ENCODE measurements at regions not wholly inside any gene's neighbourhood (a gene's known extent, or its start where the extent isn't known, plus 50 kb on each side); places are given as distances from the start of the nearest gene placed in this dataset.
"Not testable (repeated sequence)": the region's sequence is repeated elsewhere in the genome, so short reads cannot be mapped to it uniquely, and the experiment has no call there.

DNA sequence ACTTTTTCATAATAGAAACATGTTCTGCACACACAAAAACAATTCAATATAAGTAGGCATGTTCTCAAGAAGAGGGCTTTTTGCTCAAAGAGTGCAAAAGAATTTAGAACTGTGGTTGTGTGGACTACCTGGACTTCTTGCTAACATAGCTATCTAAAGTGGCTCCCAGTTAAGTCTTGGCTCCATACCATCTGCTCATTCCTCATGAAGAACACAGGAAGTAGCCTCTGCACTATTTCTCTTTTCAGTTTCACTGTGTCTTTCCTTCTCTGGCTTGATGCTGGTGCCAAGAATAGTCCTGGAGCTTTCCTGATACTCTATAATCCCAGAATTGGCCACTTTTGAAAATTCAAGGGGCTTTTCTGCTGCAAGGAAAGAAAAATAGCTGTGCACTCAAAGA is 127.4 kb downstream of the CCER1 start:
- Histone ChIP-seq H3K27ac (ENCODE audit: low read length) (no peak overlapping the region), H3K36me3 (ENCODE audit: insufficient read depth, low read depth, low read length) (no peaks in the 10 kb centered on the region), H3K9me3 (ENCODE audit: insufficient read depth, low read depth, low read length) (no peaks in the 10 kb centered on the region), H3K4me1 (ENCODE audit: insufficient read depth, low read length) (peaks cover 3% of the 10 kb centered on the region; the same call in 1 of the 2 replicates), H3K4me3 (ENCODE audit: low read length) (no peak overlapping the region), H3K9ac (ENCODE audit: low read depth, low read length) (no peak overlapping the region), H3K27me3 (ENCODE audit: insufficient read depth, low read length) (no peaks in the 10 kb centered on the region)

DNA sequence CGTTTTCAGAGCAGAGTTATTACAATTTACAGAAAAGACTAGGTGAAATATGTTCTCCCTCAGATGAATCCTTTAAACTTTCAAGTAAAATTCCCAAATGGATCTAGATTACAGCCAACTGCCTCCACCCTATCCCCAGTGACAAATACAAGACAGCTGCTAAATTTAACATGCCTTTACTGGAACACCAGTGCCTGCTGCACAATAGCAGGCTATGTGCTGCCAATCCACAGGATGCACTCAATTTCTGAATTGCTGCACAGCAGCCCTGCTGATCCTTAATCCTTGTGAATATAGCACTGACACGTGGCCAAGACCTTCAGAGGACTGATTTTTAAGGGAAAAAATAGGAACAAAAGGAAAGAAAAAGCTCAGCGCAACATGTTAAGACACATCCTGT is 128.9 kb downstream of the CCER1 start:
- Histone ChIP-seq H3K36me3 (ENCODE audit: insufficient read depth, low read depth, low read length) (no peaks in the 10 kb centered on the region), H3K27ac (ENCODE audit: low read length) (no peak overlapping the region), H3K4me1 (ENCODE audit: insufficient read depth, low read length) (peaks cover 3% of the 10 kb centered on the region; the same call in 1 of the 2 replicates), H3K4me3 (ENCODE audit: low read length) (no peak overlapping the region), H3K9ac (ENCODE audit: low read depth, low read length) (no peak overlapping the region), H3K9me3 (ENCODE audit: insufficient read depth, low read depth, low read length) (no peaks in the 10 kb centered on the region), H3K27me3 (ENCODE audit: insufficient read depth, low read length) (no peaks in the 10 kb centered on the region)

DNA sequence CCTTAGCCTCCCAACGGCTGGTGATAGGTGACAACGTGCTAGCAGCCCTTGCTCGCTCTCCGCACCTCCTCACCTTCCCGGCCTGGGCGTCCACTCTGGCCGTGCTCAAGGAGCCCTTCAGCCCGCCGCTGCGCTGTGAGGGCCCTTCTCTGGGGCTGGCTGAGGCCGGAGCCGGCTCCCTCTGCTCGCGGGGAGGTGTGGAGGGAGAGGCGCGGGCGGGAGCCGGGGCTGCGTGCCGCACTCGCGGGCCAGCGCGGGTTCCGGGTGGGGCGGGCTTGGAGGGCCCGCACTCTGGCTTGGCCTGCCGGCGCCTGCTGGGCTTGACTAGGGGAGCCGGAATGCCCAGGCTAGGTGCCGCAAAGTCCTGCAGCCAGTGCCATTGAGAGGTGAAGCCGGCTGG is 131.1 kb downstream of the CCER1 start:
- Histone ChIP-seq H3K4me1 (ENCODE audit: insufficient read depth, low read length) (peaks cover 3% of the 10 kb centered on the region; the same call in 1 of the 2 replicates), H3K4me3 (ENCODE audit: low read length) (no peak overlapping the region), H3K27me3 (ENCODE audit: insufficient read depth, low read length) (no peaks in the 10 kb centered on the region), H3K9ac (ENCODE audit: low read depth, low read length) (no peak overlapping the region), H3K9me3 (ENCODE audit: insufficient read depth, low read depth, low read length) (no peaks in the 10 kb centered on the region), H3K36me3 (ENCODE audit: insufficient read depth, low read depth, low read length) (no peaks in the 10 kb centered on the region), H3K27ac (ENCODE audit: low read length) (no peak overlapping the region)

DNA sequence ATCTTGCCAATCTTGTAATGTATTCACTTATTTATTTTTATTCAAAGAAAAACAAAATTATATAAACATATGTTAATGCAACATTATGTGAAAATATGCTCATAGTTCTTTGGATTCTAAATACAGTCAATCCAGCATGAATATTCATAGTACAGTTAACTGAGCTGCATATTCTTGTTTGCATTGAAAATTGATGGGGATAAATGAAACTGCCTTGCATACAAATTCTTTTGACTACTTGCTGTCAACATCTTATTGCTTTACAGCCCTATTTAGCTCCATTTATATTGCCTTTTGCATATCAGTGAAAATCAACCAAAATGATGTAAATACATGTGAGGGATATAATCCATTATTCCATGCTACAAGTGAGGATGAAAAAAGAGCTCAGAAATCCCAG is 135.3 kb downstream of the CCER1 start:
- no peak overlapping the region for H3K27ac ChIP-seq (ENCODE audit: low read length)
- no peak overlapping the region for H3K9ac ChIP-seq (ENCODE audit: low read depth, low read length)
- no peak overlapping the region for H3K4me3 ChIP-seq (ENCODE audit: low read length)
- H3K36me3 ChIP-seq (ENCODE audit: insufficient read depth, low read depth, low read length), result no peaks in the 10 kb centered on the region
- H3K27me3 ChIP-seq (ENCODE audit: insufficient read depth, low read length), result no peaks in the 10 kb centered on the region
- H3K9me3 ChIP-seq (ENCODE audit: insufficient read depth, low read depth, low read length), result no peaks in the 10 kb centered on the region
- H3K4me1 ChIP-seq (ENCODE audit: insufficient read depth, low read length), result no peaks in the 10 kb centered on the region

DNA sequence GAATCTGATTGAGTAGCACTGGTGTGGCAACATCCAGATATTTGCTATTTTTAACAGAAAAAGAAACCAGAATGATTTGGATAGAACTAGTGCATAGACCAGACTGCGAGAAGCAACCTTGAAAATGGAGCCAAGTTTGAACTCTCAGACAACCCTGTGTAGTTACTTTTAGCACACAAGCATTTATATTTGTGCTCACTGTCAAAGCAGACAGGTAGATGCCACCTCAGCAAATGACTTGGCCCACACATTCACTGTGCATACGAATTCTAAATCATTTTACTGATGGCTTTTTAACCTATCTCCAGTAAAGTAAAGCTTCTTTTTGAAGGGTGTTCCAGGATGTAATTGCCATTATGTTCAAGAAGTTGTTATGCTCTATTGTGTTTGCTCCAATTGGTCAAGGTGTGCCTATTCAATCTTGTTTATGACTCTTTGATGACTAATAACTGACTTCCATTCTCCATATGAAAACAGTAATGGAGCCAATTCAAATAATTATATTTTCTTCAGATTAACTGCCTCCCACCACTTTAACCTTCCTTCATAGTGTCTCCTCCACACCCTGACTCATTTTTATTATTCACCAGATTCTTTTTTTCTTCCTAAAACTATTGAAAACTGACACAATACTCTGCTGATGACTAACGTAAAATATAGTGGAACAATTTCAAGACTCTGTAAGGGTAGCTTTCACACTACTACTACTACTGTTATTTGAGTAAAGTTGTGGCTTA is 138.5 kb downstream of the CCER1 start:
- H3K4me3 ChIP-seq (ENCODE audit: low read length), result no peak overlapping the region
- H3K36me3 ChIP-seq (ENCODE audit: insufficient read depth, low read depth, low read length), result no peaks in the 10 kb centered on the region
- H3K9ac ChIP-seq (ENCODE audit: low read depth, low read length), result no peak overlapping the region
- H3K9me3 ChIP-seq (ENCODE audit: insufficient read depth, low read depth, low read length), result no peaks in the 10 kb centered on the region
- no peak overlapping the region for H3K27ac ChIP-seq (ENCODE audit: low read length)
- H3K4me1 ChIP-seq (ENCODE audit: insufficient read depth, low read length), result no peaks in the 10 kb centered on the region
- no peaks in the 10 kb centered on the region for H3K27me3 ChIP-seq (ENCODE audit: insufficient read depth, low read length)

DNA sequence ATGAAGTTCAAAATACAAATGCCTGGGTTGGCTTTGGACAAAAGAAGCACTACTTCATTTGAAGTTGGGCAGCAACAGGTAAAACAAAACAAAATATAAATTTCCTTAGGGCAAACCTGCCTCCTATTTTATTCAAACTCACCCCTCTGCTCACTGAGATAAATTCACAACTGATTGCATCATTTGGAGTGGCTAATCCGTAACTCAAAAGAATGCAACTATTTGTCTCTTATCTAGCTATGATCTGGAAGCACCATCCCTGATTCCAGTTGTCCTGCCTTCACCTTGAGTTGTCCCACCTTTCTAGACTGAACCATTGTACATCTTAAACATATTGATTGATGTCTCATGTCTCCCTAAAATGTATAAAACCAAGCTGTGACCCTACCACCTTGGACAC is 145.0 kb downstream of the CCER1 start:
- H3K9ac ChIP-seq (ENCODE audit: low read depth, low read length), result no peak overlapping the region
- H3K36me3 ChIP-seq (ENCODE audit: insufficient read depth, low read depth, low read length), result no peaks in the 10 kb centered on the region
- H3K4me3 ChIP-seq (ENCODE audit: low read length), result no peak overlapping the region
- no peaks in the 10 kb centered on the region for H3K9me3 ChIP-seq (ENCODE audit: insufficient read depth, low read depth, low read length)
- no peaks in the 10 kb centered on the region for H3K4me1 ChIP-seq (ENCODE audit: insufficient read depth, low read length)
- no peaks in the 10 kb centered on the region for H3K27me3 ChIP-seq (ENCODE audit: insufficient read depth, low read length)
- no peak overlapping the region for H3K27ac ChIP-seq (ENCODE audit: low read length)

DNA sequence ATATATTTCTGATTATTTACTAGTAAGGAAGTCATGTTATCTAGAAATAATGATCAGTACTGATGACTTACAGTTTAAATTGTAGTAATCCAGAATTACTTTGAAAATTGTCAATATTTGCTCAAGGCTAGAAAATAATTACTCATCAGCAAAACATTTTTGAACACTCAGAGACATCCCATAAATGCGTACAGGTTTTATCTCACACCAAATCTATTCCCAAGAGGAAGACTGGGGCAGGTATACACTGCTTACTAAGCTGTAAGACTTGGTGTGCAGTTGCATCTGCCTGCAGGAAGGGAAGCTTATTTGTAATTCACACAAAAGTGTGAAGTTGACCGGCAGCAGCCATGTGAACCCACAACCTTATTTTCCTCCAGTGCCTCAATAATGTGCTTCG is 146.4 kb downstream of the CCER1 start:
- no peaks in the 10 kb centered on the region for H3K36me3 ChIP-seq (ENCODE audit: insufficient read depth, low read depth, low read length)
- H3K9ac ChIP-seq (ENCODE audit: low read depth, low read length), result no peak overlapping the region
- no peaks in the 10 kb centered on the region for H3K4me1 ChIP-seq (ENCODE audit: insufficient read depth, low read length)
- H3K27me3 ChIP-seq (ENCODE audit: insufficient read depth, low read length), result no peaks in the 10 kb centered on the region
- no peaks in the 10 kb centered on the region for H3K9me3 ChIP-seq (ENCODE audit: insufficient read depth, low read depth, low read length)
- no peak overlapping the region for H3K27ac ChIP-seq (ENCODE audit: low read length)
- no peak overlapping the region for H3K4me3 ChIP-seq (ENCODE audit: low read length)

DNA sequence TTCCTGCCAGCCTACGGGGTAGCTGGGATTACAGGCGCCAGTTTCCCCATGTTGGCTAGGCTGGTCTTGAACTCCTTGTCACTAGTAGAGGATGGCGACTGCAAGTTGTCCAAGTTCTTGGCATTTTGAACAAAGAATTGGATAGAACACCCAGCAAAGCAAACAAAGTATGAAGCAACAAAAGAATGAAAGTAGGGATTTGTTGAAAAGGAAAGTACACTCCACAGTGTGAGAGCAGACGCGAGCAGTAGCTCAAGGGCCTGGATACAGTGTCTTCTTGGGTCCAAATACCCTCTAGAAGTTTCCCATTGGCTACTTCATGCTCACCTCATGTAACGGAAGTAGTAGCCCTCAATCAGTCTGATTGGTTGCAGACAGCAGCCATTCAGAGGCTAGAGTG is 152.2 kb downstream of the CCER1 start:
- Histone ChIP-seq H3K4me3 (ENCODE audit: low read length) (no peak overlapping the region), H3K27me3 (ENCODE audit: insufficient read depth, low read length) (no peaks in the 10 kb centered on the region), H3K9ac (ENCODE audit: low read depth, low read length) (no peak overlapping the region), H3K36me3 (ENCODE audit: insufficient read depth, low read depth, low read length) (no peaks in the 10 kb centered on the region), H3K4me1 (ENCODE audit: insufficient read depth, low read length) (no peaks in the 10 kb centered on the region), H3K27ac (ENCODE audit: low read length) (no peak overlapping the region), H3K9me3 (ENCODE audit: insufficient read depth, low read depth, low read length) (no peaks in the 10 kb centered on the region)

DNA sequence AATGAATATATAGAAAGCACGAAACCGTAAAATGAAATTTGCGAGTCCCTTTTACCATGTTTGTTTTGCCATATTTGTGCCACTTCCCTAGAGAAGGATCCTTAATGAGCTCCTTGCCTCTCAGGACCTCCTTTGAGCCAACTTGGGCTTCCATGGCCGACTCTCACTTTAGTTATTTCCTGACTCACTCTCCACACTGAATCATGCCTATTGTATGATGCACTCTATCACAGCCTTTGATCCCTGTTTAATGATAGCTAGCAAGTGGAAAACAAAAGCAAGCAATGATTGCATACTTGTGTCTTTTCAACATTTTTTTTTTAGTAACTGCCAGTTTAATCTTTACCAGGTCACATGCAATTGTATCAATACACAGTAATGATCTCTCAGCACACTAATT is 153.2 kb downstream of the CCER1 start:
- H3K27me3 ChIP-seq (ENCODE audit: insufficient read depth, low read length), result no peaks in the 10 kb centered on the region
- no peaks in the 10 kb centered on the region for H3K4me1 ChIP-seq (ENCODE audit: insufficient read depth, low read length)
- no peak overlapping the region for H3K4me3 ChIP-seq (ENCODE audit: low read length)
- H3K36me3 ChIP-seq (ENCODE audit: insufficient read depth, low read depth, low read length), result no peaks in the 10 kb centered on the region
- no peaks in the 10 kb centered on the region for H3K9me3 ChIP-seq (ENCODE audit: insufficient read depth, low read depth, low read length)
- H3K9ac ChIP-seq (ENCODE audit: low read depth, low read length), result no peak overlapping the region
- no peak overlapping the region for H3K27ac ChIP-seq (ENCODE audit: low read length)

DNA sequence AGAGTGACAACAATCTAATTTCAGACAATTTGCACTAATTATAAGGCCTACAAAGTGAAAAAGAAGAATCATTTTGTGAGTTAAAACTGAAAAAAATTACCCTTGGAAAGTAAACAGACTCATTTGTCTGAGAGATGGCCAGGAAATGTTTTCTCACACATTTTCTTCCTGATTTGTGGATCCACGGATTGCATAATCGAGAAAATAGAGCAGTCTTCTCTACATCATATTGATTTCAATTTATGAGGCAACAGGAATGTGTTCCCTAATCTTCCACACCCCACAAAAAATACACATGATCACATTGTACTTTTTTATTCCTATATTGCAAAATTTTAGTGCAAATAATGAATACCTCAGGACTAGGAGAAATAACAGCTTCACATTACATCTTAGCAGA is 160.8 kb downstream of the CCER1 start:
- Histone ChIP-seq H3K9ac (ENCODE audit: low read depth, low read length) (no peak overlapping the region), H3K27ac (ENCODE audit: low read length) (no peak overlapping the region), H3K9me3 (ENCODE audit: insufficient read depth, low read depth, low read length) (no peaks in the 10 kb centered on the region), H3K4me1 (ENCODE audit: insufficient read depth, low read length) (no peaks in the 10 kb centered on the region), H3K4me3 (ENCODE audit: low read length) (no peak overlapping the region), H3K27me3 (ENCODE audit: insufficient read depth, low read length) (no peaks in the 10 kb centered on the region), H3K36me3 (ENCODE audit: insufficient read depth, low read depth, low read length) (no peaks in the 10 kb centered on the region)

DNA sequence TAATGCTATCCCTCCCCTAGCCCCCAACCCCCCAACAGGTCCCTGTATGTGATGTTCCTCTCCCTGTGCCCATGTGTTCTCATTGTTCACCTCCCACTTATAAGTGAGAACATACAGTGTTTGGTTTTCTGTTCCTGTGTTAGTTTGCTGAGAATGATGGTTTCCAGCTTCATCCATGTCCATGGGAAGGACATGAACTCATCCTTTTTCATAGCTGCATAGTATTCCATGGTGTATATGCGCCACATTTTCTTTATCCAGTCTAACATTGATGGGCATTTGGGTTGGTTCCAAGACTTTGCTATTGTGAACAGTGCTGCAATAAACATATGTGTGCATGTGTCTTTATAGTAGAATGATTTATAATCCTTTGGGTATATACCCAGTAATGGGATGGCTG is 162.3 kb downstream of the CCER1 start:
- H3K4me1 ChIP-seq (ENCODE audit: insufficient read depth, low read length); H3K9me3 ChIP-seq (ENCODE audit: insufficient read depth, low read depth, low read length); H3K36me3 ChIP-seq (ENCODE audit: insufficient read depth, low read depth, low read length); H3K9ac ChIP-seq (ENCODE audit: low read depth, low read length); H3K27me3 ChIP-seq (ENCODE audit: insufficient read depth, low read length); H3K27ac ChIP-seq (ENCODE audit: low read length); H3K4me3 ChIP-seq (ENCODE audit: low read length): not testable (repeated sequence)

DNA sequence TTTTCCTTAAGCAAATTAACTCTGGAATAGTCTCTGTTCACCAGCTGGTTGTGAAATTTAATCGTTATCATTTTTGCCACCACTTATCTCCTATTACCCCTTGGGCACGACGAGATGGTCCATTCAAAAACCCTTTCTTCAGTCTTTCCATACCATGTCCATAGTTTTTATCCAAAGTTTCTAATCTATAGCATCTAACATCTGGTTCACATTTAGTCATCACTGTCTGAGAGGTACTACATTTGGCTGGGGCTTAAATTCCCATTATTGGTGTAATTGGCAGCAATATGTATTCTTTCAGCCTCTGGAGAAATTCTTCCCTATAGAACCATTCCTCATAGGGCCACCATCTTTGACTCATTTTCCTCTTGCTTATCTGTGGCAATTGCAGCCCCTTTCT is 163.5 kb downstream of the CCER1 start:
- no peaks in the 10 kb centered on the region for H3K36me3 ChIP-seq (ENCODE audit: insufficient read depth, low read depth, low read length)
- H3K9ac ChIP-seq (ENCODE audit: low read depth, low read length), result no peak overlapping the region
- H3K4me1 ChIP-seq (ENCODE audit: insufficient read depth, low read length), result no peaks in the 10 kb centered on the region
- no peaks in the 10 kb centered on the region for H3K27me3 ChIP-seq (ENCODE audit: insufficient read depth, low read length)
- no peak overlapping the region for H3K4me3 ChIP-seq (ENCODE audit: low read length)
- peaks cover 7% of the 10 kb centered on the region; the same call in 1 of the 2 replicates for H3K9me3 ChIP-seq (ENCODE audit: insufficient read depth, low read depth, low read length)
- no peak overlapping the region for H3K27ac ChIP-seq (ENCODE audit: low read length)
